ENCODE measurements at regions not wholly inside any gene's neighbourhood (a gene's known extent, or its start where the extent isn't known, plus 50 kb on each side); places are given as distances from the start of the nearest gene placed in this dataset.

- TF ChIP-seq CTCF (IDR thresholded peaks at IDR 0.05) (no peak), POLR2AphosphoS5 (IDR thresholded peaks at IDR 0.05) (no peak)
Measured at GRCh38 chr3:64353226-64353625, 128.0 kb upstream of the PRICKLE2 start.

Data from upper lobe of left lung (tissue), 4 donors.